ENCODE measurements at regions not wholly inside any gene's neighbourhood (a gene's known extent, or its start where the extent isn't known, plus 50 kb on each side); places are given as distances from the start of the nearest gene placed in this dataset.

DNA sequence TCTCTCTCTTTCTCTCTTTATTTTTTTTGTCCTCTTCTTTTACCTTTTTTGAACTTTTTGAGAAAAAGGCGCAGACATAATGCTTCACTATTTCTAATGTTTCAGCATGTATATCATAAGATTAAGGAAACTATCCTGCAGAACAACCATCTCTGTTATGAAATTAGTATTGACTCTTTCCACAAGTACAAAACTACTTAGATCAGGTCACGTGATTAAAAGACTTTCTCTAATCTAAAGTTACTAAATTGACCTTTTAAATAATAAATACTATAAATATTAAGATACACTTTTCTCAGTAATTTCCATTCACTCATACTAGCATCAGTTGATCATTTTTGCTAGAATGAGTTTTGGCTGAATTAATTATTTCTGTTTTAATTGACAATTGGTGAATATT, 844.5 kb upstream of the LRFN5 start:
- TF ChIP-seq, protein P1, sequence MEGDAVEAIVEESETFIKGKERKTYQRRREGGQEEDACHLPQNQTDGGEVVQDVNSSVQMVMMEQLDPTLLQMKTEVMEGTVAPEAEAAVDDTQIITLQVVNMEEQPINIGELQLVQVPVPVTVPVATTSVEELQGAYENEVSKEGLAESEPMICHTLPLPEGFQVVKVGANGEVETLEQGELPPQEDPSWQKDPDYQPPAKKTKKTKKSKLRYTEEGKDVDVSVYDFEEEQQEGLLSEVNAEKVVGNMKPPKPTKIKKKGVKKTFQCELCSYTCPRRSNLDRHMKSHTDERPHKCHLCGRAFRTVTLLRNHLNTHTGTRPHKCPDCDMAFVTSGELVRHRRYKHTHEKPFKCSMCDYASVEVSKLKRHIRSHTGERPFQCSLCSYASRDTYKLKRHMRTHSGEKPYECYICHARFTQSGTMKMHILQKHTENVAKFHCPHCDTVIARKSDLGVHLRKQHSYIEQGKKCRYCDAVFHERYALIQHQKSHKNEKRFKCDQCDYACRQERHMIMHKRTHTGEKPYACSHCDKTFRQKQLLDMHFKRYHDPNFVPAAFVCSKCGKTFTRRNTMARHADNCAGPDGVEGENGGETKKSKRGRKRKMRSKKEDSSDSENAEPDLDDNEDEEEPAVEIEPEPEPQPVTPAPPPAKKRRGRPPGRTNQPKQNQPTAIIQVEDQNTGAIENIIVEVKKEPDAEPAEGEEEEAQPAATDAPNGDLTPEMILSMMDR (IDR thresholded peaks at IDR 0.05) = no peak
- TF ChIP-seq SIN3A (IDR thresholded peaks at IDR 0.05; ENCODE audit: borderline replicate concordance, insufficient read depth, low read depth, low read length) (no peak), POLR2AphosphoS5 (IDR thresholded peaks at IDR 0.05; ENCODE audit: low read depth, low read length) (no peak)

Measured in Panc1 (cell line).